Ascending aorta (tissue), 2 donors: ENCODE measurements at regions not wholly inside any gene's neighbourhood (a gene's known extent, or its start where the extent isn't known, plus 50 kb on each side); places are given as distances from the start of the nearest gene placed in this dataset.

Experiments
- DNase-seq, 2 donors: peaks; one replicate each; pipeline ENCODE4 v3.0.0-alpha.2; 2019; ENCODE audit warnings: low spot score in 2 of 2
- H3K27ac ChIP-seq, 2 donors: fragments of 200-600 bp; sonication (generic); one replicate each; pipeline ENCODE4 v1.5.1; 2016 to 2017; ENCODE audit warnings: mild to moderate bottlenecking in 1 of 2
- H3K27me3 ChIP-seq: fragments of 200-600 bp; sonication (generic); one replicate; pipeline ENCODE4 v1.5.1; 2017
- H3K36me3 ChIP-seq, 2 donors: fragments of 200-600 bp; sonication (generic); one replicate each; pipeline ENCODE4 v1.5.1; 2016
- H3K4me1 ChIP-seq, 2 donors: fragments of 200-600 bp; sonication (generic); one replicate each; pipeline ENCODE4 v1.5.1; 2016 to 2017; ENCODE audit warnings: mild to moderate bottlenecking in 1 of 2
- H3K4me3 ChIP-seq, 2 donors: fragments of 200-600 bp; sonication (generic); one replicate each; pipeline ENCODE4 v1.5.1; 2016 to 2017; ENCODE audit warnings: mild to moderate bottlenecking in 1 of 2
- H3K9me3 ChIP-seq, 2 donors: fragments of 200-600 bp; sonication (generic); one replicate each; pipeline ENCODE4 v1.5.1; 2016
- intact Hi-C: fragments of 100-400 bp; cut with DNase I; formaldehyde crosslinking; loops from one replicate; pipeline ENCODE4 v1.15.1; 2023
- TF ChIP-seq, protein P1 (sequence below), 3 experiments: fragments of 200-600 bp in 2 of 3; fragments of 450-650 bp in 1 of 3; sonication (generic) in 2 of 3; IDR thresholded peaks; one replicate each; pipeline ENCODE4 v1.5.1; 2016 to 2019; ENCODE audit warnings: antibody characterized with exemption in 3 of 3, mild to moderate bottlenecking in 1 of 3, moderate library complexity in 1 of 3

DNA sequence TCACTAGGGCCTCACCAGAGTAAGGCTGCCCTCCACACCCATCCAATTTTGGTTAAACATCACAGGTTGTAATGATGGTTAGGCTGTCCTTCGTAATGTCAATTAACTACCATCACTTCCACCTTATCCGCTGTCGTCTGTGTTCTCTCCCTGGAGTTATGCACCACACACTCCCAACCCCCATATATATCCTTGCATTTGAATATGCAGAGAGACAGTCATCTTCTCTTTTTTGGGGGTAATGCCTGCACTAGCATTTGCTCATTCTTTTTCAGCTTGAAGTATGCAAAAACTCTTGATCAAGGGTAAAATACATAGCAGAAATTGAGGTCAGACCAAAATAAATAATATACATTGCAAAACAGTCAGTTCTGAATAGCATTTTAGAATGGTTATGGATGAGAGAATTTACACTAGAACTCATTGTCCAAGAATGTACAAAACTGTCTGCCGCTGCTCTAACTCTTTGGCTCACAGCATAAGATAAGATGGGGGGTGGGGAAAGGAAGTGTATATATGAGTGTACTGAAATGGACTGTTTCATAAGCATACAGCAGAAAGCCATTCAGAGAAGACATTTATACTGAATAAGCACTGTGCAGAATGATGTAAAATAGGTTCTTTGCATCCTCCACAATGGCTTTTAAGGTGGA is 397.8 kb upstream of the CHST9 start:
- Histone ChIP-seq H3K4me1 (no peaks in the 10 kb centered on the region), H3K4me3 (no peak overlapping the region), H3K36me3 (no peaks in the 10 kb centered on the region), H3K27me3 (no peaks in the 10 kb centered on the region), H3K27ac (no peak overlapping the region), H3K9me3 (no peaks in the 10 kb centered on the region)
- TF ChIP-seq, protein P1, sequence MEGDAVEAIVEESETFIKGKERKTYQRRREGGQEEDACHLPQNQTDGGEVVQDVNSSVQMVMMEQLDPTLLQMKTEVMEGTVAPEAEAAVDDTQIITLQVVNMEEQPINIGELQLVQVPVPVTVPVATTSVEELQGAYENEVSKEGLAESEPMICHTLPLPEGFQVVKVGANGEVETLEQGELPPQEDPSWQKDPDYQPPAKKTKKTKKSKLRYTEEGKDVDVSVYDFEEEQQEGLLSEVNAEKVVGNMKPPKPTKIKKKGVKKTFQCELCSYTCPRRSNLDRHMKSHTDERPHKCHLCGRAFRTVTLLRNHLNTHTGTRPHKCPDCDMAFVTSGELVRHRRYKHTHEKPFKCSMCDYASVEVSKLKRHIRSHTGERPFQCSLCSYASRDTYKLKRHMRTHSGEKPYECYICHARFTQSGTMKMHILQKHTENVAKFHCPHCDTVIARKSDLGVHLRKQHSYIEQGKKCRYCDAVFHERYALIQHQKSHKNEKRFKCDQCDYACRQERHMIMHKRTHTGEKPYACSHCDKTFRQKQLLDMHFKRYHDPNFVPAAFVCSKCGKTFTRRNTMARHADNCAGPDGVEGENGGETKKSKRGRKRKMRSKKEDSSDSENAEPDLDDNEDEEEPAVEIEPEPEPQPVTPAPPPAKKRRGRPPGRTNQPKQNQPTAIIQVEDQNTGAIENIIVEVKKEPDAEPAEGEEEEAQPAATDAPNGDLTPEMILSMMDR (IDR thresholded peaks at IDR 0.05) = no peak
- DNase-seq = no peak
- intact Hi-C loops = no loop called here

DNA sequence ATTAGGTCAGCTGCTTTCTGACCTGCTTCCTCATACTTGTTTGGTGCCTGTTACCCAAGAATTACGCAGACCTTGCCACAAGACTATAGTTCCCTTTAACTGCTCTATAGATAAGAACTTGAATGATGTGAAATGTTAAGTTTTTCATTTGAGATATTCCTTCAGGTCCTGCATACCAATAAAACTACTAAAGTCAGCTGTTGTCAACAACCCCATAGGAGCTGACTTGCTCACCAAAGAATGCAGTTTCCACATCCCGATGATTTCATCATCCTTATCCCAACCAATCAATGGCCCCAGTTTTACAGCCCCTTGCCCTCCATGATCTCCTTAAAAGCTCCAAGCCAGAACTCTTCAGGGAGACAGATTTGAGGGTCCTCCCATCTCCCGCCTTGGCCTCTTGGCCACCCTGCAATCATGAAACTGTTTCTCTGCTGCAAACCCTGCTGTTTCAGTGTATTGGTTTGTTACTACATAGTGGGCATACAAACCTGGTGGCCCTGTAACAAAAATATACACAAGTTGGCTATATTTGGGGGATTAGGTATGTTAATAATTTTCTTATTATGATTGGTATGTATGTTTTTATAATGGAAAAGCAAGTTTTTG is 396.3 kb upstream of the CHST9 start:
- Histone ChIP-seq H3K27me3 (no peaks in the 10 kb centered on the region), H3K27ac (no peak overlapping the region), H3K36me3 (no peaks in the 10 kb centered on the region), H3K4me1 (no peaks in the 10 kb centered on the region), H3K9me3 (no peaks in the 10 kb centered on the region), H3K4me3 (no peak overlapping the region)
- intact Hi-C loops = no loop called here
- no peak for DNase-seq
- TF ChIP-seq, protein P1 (IDR thresholded peaks at IDR 0.05) = no peak

DNA sequence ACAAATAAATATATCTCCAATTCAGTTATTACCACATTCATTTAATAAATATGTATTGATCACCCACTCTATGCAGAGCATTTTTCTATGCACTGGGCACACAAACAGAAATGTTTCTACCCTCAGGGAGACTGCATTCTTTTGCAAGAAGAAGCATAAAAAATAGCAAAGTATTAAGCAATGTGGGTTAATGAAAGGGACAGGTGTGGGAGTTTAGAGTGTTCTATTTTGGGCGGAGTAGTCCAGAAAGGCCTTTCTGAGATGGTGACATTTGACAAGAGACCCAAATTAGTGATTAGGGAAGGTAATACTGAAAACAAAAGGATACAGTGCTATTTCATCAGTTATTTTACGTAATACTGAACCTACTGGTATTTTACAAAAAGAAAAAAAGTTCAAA is 394.3 kb upstream of the CHST9 start:
- no peaks in the 10 kb centered on the region for H3K9me3 ChIP-seq
- H3K36me3 ChIP-seq = no peaks in the 10 kb centered on the region
- no peak for DNase-seq
- no peak overlapping the region for H3K27ac ChIP-seq
- TF ChIP-seq, protein P1 (IDR thresholded peaks at IDR 0.05) = no peak
- H3K4me3 ChIP-seq = no peak overlapping the region
- intact Hi-C loops = no loop called here
- no peaks in the 10 kb centered on the region for H3K4me1 ChIP-seq
- no peaks in the 10 kb centered on the region for H3K27me3 ChIP-seq

DNA sequence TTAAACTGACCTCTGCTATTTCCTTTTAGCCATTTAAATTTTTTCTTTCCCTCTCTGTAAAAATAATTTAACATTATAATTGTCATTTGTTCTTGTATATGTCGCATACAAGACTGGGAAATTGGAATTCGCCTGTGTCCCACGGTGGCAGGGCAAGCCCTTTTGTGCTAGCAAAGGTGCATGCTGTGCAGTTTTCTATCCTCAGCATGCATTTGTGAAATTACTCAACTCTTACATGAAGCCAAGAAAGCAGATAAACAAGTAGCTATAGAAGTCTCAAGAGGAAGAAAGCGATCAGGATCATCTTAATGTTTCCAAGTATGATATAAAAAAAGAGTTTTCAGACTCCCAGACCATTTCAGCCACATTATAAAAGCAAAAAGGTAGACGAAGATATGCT is 392.6 kb upstream of the CHST9 start:
- Histone ChIP-seq H3K9me3 (no peaks in the 10 kb centered on the region), H3K27ac (no peak overlapping the region), H3K4me1 (no peaks in the 10 kb centered on the region), H3K4me3 (no peak overlapping the region), H3K36me3 (no peaks in the 10 kb centered on the region), H3K27me3 (no peaks in the 10 kb centered on the region)
- no peak for DNase-seq
- intact Hi-C loops = no loop called here
- TF ChIP-seq, protein P1 (IDR thresholded peaks at IDR 0.05) = no peak

DNA sequence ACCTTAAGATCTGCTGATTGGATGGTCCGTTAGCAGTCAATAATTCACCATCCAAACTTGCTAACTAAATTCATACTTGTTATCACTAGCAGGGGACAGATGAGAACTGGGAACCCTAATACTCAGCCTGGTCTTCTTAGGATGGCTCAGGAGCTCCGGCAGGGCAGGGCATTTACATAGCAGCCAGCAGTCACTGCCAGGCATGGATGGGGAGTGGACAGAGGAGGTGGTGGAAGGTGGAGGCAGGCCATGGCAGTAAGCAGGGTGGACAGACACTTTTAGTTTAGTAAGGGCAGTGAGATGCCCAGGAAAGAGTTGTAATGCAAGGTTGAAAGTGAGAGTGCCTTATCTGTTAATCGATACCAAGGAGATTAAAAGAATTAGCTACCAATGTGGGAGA is 392.2 kb upstream of the CHST9 start:
- Histone ChIP-seq H3K4me1 (no peaks in the 10 kb centered on the region), H3K9me3 (no peaks in the 10 kb centered on the region), H3K27me3 (no peaks in the 10 kb centered on the region), H3K27ac (no peak overlapping the region), H3K4me3 (no peak overlapping the region), H3K36me3 (no peaks in the 10 kb centered on the region)
- intact Hi-C loops = no loop called here
- TF ChIP-seq, protein P1 (IDR thresholded peaks at IDR 0.05) = no peak
- no peak for DNase-seq
